ENCODE measurements at regions not wholly inside any gene's neighbourhood (a gene's known extent, or its start where the extent isn't known, plus 50 kb on each side); places are given as distances from the start of the nearest gene placed in this dataset.

DNA sequence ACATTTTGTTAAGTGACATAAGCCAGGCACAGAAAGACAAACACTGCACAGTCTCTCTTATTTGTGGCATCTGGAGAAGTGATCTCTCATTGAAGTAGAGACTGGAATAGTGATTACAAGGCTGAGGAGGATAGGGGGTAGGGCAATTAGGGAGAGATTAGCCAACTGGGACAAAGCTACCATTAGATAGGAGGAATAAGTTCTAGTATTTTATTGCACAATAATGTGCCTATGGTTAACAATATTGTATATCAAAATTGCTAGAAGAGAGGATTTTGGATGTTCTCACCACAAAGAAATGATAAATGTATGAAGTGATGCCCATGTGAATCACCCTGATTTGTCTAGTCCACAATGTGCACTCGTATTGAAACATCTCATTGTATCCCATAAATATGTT is 281.8 kb downstream of the MTRR start:
- Histone ChIP-seq H3K4me2 (no peak overlapping the region), H3K79me2 (ENCODE audit: insufficient read depth, low read depth) (no peaks in the 10 kb centered on the region), H3K9ac (no peak overlapping the region), H4K20me1 (ENCODE audit: insufficient read depth) (no peaks in the 10 kb centered on the region), H3K4me1 (ENCODE audit: low read depth, poor library complexity, severe bottlenecking) (no peaks in the 10 kb centered on the region), H3K36me3 (ENCODE audit: insufficient read depth) (no peaks in the 10 kb centered on the region), H3K27ac (no peak overlapping the region), H2AFZ (ENCODE audit: low read depth) (no peak overlapping the region), H3K4me3 (IDR thresholded peaks at IDR 0.05; ENCODE audit: insufficient read depth, low read depth, low read length) (no peak overlapping the region), H3K27me3 (ENCODE audit: insufficient read depth, low read depth) (no peaks in the 10 kb centered on the region)
- no peak for TF ChIP-seq CTCF (conservative IDR thresholded peaks at IDR 0.05; ENCODE audit: low read depth, low read length)

GRCh38 chr5:8156706-8157105 is 287.8 kb downstream of the MTRR start:
- Histone ChIP-seq H3K27ac (no peak overlapping the region), H3K36me3 (ENCODE audit: insufficient read depth) (no peaks in the 10 kb centered on the region), H3K4me2 (no peak overlapping the region), H3K79me2 (ENCODE audit: insufficient read depth, low read depth) (no peaks in the 10 kb centered on the region), H3K4me1 (ENCODE audit: low read depth, poor library complexity, severe bottlenecking) (no peaks in the 10 kb centered on the region), H4K20me1 (ENCODE audit: insufficient read depth) (no peaks in the 10 kb centered on the region), H3K27me3 (ENCODE audit: insufficient read depth, low read depth) (no peaks in the 10 kb centered on the region), H2AFZ (ENCODE audit: low read depth) (no peak overlapping the region), H3K9ac (no peak overlapping the region), H3K4me3 (IDR thresholded peaks at IDR 0.05; ENCODE audit: insufficient read depth, low read depth, low read length) (no peak overlapping the region)
- no peak for TF ChIP-seq CTCF (conservative IDR thresholded peaks at IDR 0.05; ENCODE audit: low read depth, low read length)

DNA sequence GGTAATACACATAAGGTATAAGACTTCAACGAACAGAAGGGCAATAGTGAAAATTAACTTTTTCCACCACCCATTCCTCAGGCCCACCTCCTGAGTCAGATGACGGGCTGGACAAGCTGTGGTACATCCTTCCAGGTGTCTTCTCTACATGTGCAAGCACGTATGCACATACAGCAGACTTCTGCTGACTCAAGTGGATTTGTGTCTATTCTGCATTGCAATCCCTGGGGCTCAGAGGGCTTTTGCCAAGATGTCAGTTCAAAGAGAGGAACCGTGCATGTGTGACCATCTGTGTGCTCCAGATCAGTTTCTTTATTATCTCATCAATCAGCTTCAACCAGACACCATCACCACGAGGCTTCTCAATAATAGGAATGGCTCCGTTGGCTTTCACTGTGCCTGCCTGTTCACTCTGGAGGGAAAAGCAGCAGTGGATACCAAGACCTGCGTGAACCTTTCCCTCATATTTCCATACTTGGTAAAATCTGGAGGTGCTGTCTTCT is 288.4 kb downstream of the MTRR start:
- Histone ChIP-seq H3K79me2 (ENCODE audit: insufficient read depth, low read depth) (no peaks in the 10 kb centered on the region), H3K27ac (no peak overlapping the region), H3K4me3 (IDR thresholded peaks at IDR 0.05; ENCODE audit: insufficient read depth, low read depth, low read length) (no peak overlapping the region), H3K27me3 (ENCODE audit: insufficient read depth, low read depth) (no peaks in the 10 kb centered on the region), H3K4me2 (no peak overlapping the region), H2AFZ (ENCODE audit: low read depth) (no peak overlapping the region), H3K9ac (no peak overlapping the region), H3K4me1 (ENCODE audit: low read depth, poor library complexity, severe bottlenecking) (no peaks in the 10 kb centered on the region), H4K20me1 (ENCODE audit: insufficient read depth) (no peaks in the 10 kb centered on the region), H3K36me3 (ENCODE audit: insufficient read depth) (no peaks in the 10 kb centered on the region)
- TF ChIP-seq CTCF (conservative IDR thresholded peaks at IDR 0.05; ENCODE audit: low read depth, low read length), result no peak

- Histone ChIP-seq H3K4me2 (no peak overlapping the region), H3K4me3 (IDR thresholded peaks at IDR 0.05; ENCODE audit: insufficient read depth, low read depth, low read length) (no peak overlapping the region), H3K79me2 (ENCODE audit: insufficient read depth, low read depth) (no peaks in the 10 kb centered on the region), H3K4me1 (ENCODE audit: low read depth, poor library complexity, severe bottlenecking) (no peaks in the 10 kb centered on the region), H2AFZ (ENCODE audit: low read depth) (no peak overlapping the region), H3K27ac (no peak overlapping the region), H3K36me3 (ENCODE audit: insufficient read depth) (no peaks in the 10 kb centered on the region), H4K20me1 (ENCODE audit: insufficient read depth) (no peaks in the 10 kb centered on the region), H3K9ac (no peak overlapping the region), H3K27me3 (ENCODE audit: insufficient read depth, low read depth) (no peaks in the 10 kb centered on the region)
- no peak for TF ChIP-seq CTCF (conservative IDR thresholded peaks at IDR 0.05; ENCODE audit: low read depth, low read length)
These were observed 307.2 kb downstream of the MTRR start for GRCh38 chr5:8176101-8176693.

Data from KMS-11 (cell line).